ENCODE measurements at regions not wholly inside any gene's neighbourhood (a gene's known extent, or its start where the extent isn't known, plus 50 kb on each side); places are given as distances from the start of the nearest gene placed in this dataset.

GRCh38 chr7:132650498-132650897 lies 74.2 kb upstream of the PLXNA4 start (continued):
- no peak for TF ChIP-seq PBX3 (IDR thresholded peaks at IDR 0.05)
- no peak for TF ChIP-seq FOSL2 (IDR thresholded peaks at IDR 0.05)
- no peak for TF ChIP-seq FOSL2 (CRISPR knock-in tag; IDR thresholded peaks at IDR 0.05)
- no peak for TF ChIP-seq BHLHE40 (IDR thresholded peaks at IDR 0.05; ENCODE audit: low read depth, low read length)

GRCh38 chr7:132647311-132647710 lies 71.0 kb upstream of the PLXNA4 start:
- Histone ChIP-seq H3K9me3 (no peaks in the 10 kb centered on the region), H3K4me2 (no peak overlapping the region), H3K4me3 (no peak overlapping the region), H3K4me1 (0 out of 3 replicates have a peak, but pooled peaks cover 3% of the 10 kb centered on the region), H3K27ac (no peak overlapping the region)
- ChIA-PET CTCF (no interaction called here), POLR2A (no interaction called here)
- ATAC-seq (no peak), FAIRE-seq (no peak), DNase-seq (ENCODE audit: low read depth in 1 of 2, low spot score in 1 of 2) (no peak)
- TF ChIP-seq FOSB (CRISPR knock-in tag; IDR thresholded peaks at IDR 0.05) (no peak), RAD21 (conservative IDR thresholded peaks at IDR 0.05 in 1 of 2, IDR thresholded peaks at IDR 0.05 in 1 of 2) (no peak), RARB (CRISPR knock-in tag; IDR thresholded peaks at IDR 0.05) (no peak), PHF8 (IDR thresholded peaks at IDR 0.05; ENCODE audit: borderline replicate concordance, low read depth) (no peak), ATOH8 (CRISPR knock-in tag; IDR thresholded peaks at IDR 0.05; ENCODE audit: low read depth) (no peak), REST (IDR thresholded peaks at IDR 0.05) (no peak), KDM5A (IDR thresholded peaks at IDR 0.05) (no peak), POLR2A (IDR thresholded peaks at IDR 0.05; ENCODE audit: low read length) (no peak), SREBF2 (IDR thresholded peaks at IDR 0.05) (no peak), HEYL (CRISPR knock-in tag; IDR thresholded peaks at IDR 0.05) (no peak), RFX5 (IDR thresholded peaks at IDR 0.05) (no peak)
- 90% methylated on average over 1 of the region's 1 CpG for WGBS (ENCODE audit: missing lambda C conversion rate)

GRCh38 chr7:132646052-132646451 lies 69.8 kb upstream of the PLXNA4 start:
- WGBS (ENCODE audit: missing lambda C conversion rate), result 63% methylated on average over 5 of the region's 5 CpGs
- Histone ChIP-seq H3K4me2 (no peak overlapping the region), H3K4me1 (0 out of 3 replicates have a peak, but pooled peaks cover 3% of the 10 kb centered on the region), H3K4me3 (no peak overlapping the region), H3K9me3 (no peaks in the 10 kb centered on the region), H3K27ac (no peak overlapping the region)
- ChIA-PET POLR2A (no interaction called here), CTCF (interaction anchor here (0.8 kb wide), 1 partner anchor 64 kb away, joined by 3 read pairs; no protein-coding TSS in a partner anchor)
- FAIRE-seq (no peak), DNase-seq (ENCODE audit: low read depth in 1 of 2, low spot score in 1 of 2) (no peak), ATAC-seq (no peak)
- TF ChIP-seq FOSL2 (IDR thresholded peaks at IDR 0.05) (no peak), FOSL2 (CRISPR knock-in tag; IDR thresholded peaks at IDR 0.05) (peak; percentile 51), HMGXB4 (CRISPR knock-in tag; IDR thresholded peaks at IDR 0.05; ENCODE audit: borderline replicate concordance) (no peak), MYC (IDR thresholded peaks at IDR 0.05; ENCODE audit: borderline replicate concordance, low read length) (no peak), TP53 (CRISPR knock-in tag; IDR thresholded peaks at IDR 0.05) (no peak), SREBF2 (IDR thresholded peaks at IDR 0.05) (no peak), MAZ (IDR thresholded peaks at IDR 0.05; ENCODE audit: borderline replicate concordance, low read depth, low read length) (no peak), FOXS1 (CRISPR knock-in tag; IDR thresholded peaks at IDR 0.05) (no peak), NFE2L2 (conservative IDR thresholded peaks at IDR 0.05; ENCODE audit: low read length) (no peak)

All from A549 (cell line).